Endothelial cell of umbilical vein (primary cell): ENCODE measurements at regions not wholly inside any gene's neighbourhood (a gene's known extent, or its start where the extent isn't known, plus 50 kb on each side); places are given as distances from the start of the nearest gene placed in this dataset.

ENCODE experiments used
- BruUV-seq: library from RNA; stranded (reverse); fragments of 400-500 nt; replicated peaks from 2 replicates; lab custom pipeline; 2021; lab: Mats Ljungman, UMichigan
- CTCF ChIA-PET: fragments of 300-600, 350-600 bp; sonication (Branson Sonifier 250); formaldehyde crosslinking; loops from one replicate; lab custom pipeline; 2021; ENCODE audit warnings: antibody characterized with exemption, inconsistent platforms; lab: Charles Lee
- POLR2A ChIA-PET: fragments of 300-600, 350-600 bp; sonication (Branson Sonifier 250); formaldehyde crosslinking; loops from one replicate; lab custom pipeline; 2021; ENCODE audit warnings: antibody characterized with exemption, inconsistent platforms; lab: Charles Lee
- DNase-seq: peaks from one replicate; pipeline ENCODE4 v3.0.0-alpha.2; 2011; ENCODE audit warnings: low read depth, low spot score
- FAIRE-seq: peaks from 2 replicates; lab custom pipeline; 2011; peaks lifted over from hg19 to GRCh38; lab: Jason Lieb, UNC
- H2AFZ ChIP-seq: 2 replicates; pipeline ENCODE4 v1.6.0; 2012; ENCODE audit warnings: low read depth, low read length, control low read depth, inconsistent platforms
- H3K27ac ChIP-seq: 2 replicates; pipeline ENCODE4 v1.5.1; 2011; ENCODE audit warnings: low read depth, mild to moderate bottlenecking, control low read depth, low read length, moderate library complexity; ENCODE audit not compliant: insufficient read depth
- H3K27me3 ChIP-seq, 2 experiments: 2 replicates each; pipeline versions ENCODE4 v1.6.0 to v1.6.1; 2011; ENCODE audit warnings: low read length in 2 of 2, mixed read lengths in 1 of 2; ENCODE audit not compliant: control insufficient read depth in 2 of 2, insufficient read depth in 2 of 2
- H3K36me3 ChIP-seq, 2 experiments: 2 replicates in 1 of 2; 3 replicates in 1 of 2; pipeline ENCODE4 v1.5.1; 2011; ENCODE audit warnings: low read length in 2 of 2, mild to moderate bottlenecking in 1 of 2, moderate library complexity in 1 of 2; ENCODE audit not compliant: control insufficient read depth in 2 of 2, insufficient read depth in 2 of 2; ENCODE audit errors: extremely low read depth in 1 of 2
- H3K4me1 ChIP-seq: 3 replicates; pipeline ENCODE4 v1.5.1; 2011; ENCODE audit warnings: mild to moderate bottlenecking, low read length; ENCODE audit not compliant: control insufficient read depth, insufficient read depth; ENCODE audit errors: extremely low read depth
- H3K4me2 ChIP-seq: 2 replicates; pipeline ENCODE4 v1.6.1; 2011; ENCODE audit warnings: low read length, control low read depth, mixed read lengths; ENCODE audit not compliant: insufficient read depth
- H3K4me3 ChIP-seq, 3 experiments: fragments of 200-600 bp in 1 of 3; sonication (generic), shearing (Covaris generic) in 1 of 3; replicated peaks in 1 of 3; 2 replicates each; pipeline ENCODE4 v1.5.1; 2011 to 2016; ENCODE audit warnings: control low read depth in 3 of 3, low read length in 3 of 3, mild to moderate bottlenecking in 2 of 3, inconsistent platforms in 1 of 3, low read depth in 1 of 3, moderate library complexity in 1 of 3; ENCODE audit not compliant: insufficient read depth in 1 of 3
- H3K79me2 ChIP-seq: 2 replicates; pipeline ENCODE4 v1.6.0; 2012; ENCODE audit warnings: low read length, inconsistent platforms; ENCODE audit not compliant: control insufficient read depth, insufficient read depth
- H3K9ac ChIP-seq: replicated peaks from 2 replicates; pipeline ENCODE3; 2011; ENCODE audit warnings: low read length, control low read depth; ENCODE audit not compliant: insufficient read depth; ENCODE audit errors: extremely low read depth
- H3K9me1 ChIP-seq: replicated peaks from 3 replicates; pipeline ENCODE4 v1.6.0; 2011; ENCODE audit warnings: mild to moderate bottlenecking, low read length; ENCODE audit not compliant: control insufficient read depth, insufficient read depth; ENCODE audit errors: extremely low read depth
- H3K9me3 ChIP-seq: replicated peaks from 2 replicates; pipeline ENCODE4 v1.5.1; 2012; ENCODE audit warnings: low read length, inconsistent platforms; ENCODE audit not compliant: control insufficient read depth, insufficient read depth
- H4K20me1 ChIP-seq: replicated peaks from 2 replicates; pipeline ENCODE3; 2011; ENCODE audit warnings: mild to moderate bottlenecking, low read length; ENCODE audit not compliant: control insufficient read depth, insufficient read depth; ENCODE audit errors: extremely low read depth
- EZH2 ChIP-seq: IDR thresholded peaks from 2 replicates; pipeline ENCODE4 v1.6.1; 2012; ENCODE audit warnings: borderline replicate concordance, low read depth, mild to moderate bottlenecking, moderate library complexity, low read length, inconsistent platforms; ENCODE audit not compliant: severe bottlenecking
- FOS ChIP-seq: IDR thresholded peaks from 2 replicates; pipeline ENCODE4 v1.6.1; 2011; ENCODE audit warnings: mild to moderate bottlenecking, low read length, moderate library complexity, borderline replicate concordance; ENCODE audit not compliant: insufficient read depth
- GATA2 ChIP-seq: IDR thresholded peaks from 2 replicates; pipeline ENCODE4 v1.7.0; 2011; ENCODE audit warnings: low read depth, mild to moderate bottlenecking, moderate library complexity, mixed read lengths, low read length; ENCODE audit not compliant: insufficient read length, insufficient read depth
- JUN ChIP-seq: IDR thresholded peaks from 2 replicates; pipeline ENCODE4 v1.6.1; 2011; ENCODE audit warnings: borderline replicate concordance, low read depth; ENCODE audit not compliant: insufficient read length, insufficient read depth
- MYC ChIP-seq: IDR thresholded peaks from one replicate; pipeline ENCODE4 v1.6.1; 2011; ENCODE audit warnings: mild to moderate bottlenecking, low read depth, low read length
- POLR2A ChIP-seq: IDR thresholded peaks from 2 replicates; pipeline ENCODE4 v1.6.1; 2012; ENCODE audit warnings: low read depth, mild to moderate bottlenecking, control low read depth, low read length
- POLR2AphosphoS5 ChIP-seq: IDR thresholded peaks from 2 replicates; pipeline ENCODE4 v1.6.1; 2012; ENCODE audit warnings: low read depth, mild to moderate bottlenecking, control low read depth, low read length, moderate library complexity; ENCODE audit not compliant: insufficient read depth
- dilution Hi-C: fragments of 300-500 bp; cut with MboI; formaldehyde crosslinking; loops from one replicate; pipeline ENCODE4 v1.15.0; 2019; ENCODE audit warnings: low sequenced_read_pairs; ENCODE audit not compliant: extremely low pct_ligation_motif_present
- intact Hi-C: fragments of 100-400 bp; cut with micrococcal nuclease; formaldehyde crosslinking; loops from one replicate; pipeline ENCODE4 v1.10.0; 2022
- TF ChIP-seq, protein P1 (sequence below), 2 donors: IDR thresholded peaks; 1 replicate in 1 of 2; 2 replicates in 1 of 2; pipeline ENCODE4 v1.5.1; 2011; ENCODE audit warnings: low read length in 2 of 2, mild to moderate bottlenecking in 2 of 2, moderate library complexity in 2 of 2, control low read depth in 1 of 2, inconsistent platforms in 1 of 2, low read depth in 1 of 2; ENCODE audit not compliant: insufficient read depth in 1 of 2; ENCODE audit errors: extremely low read depth in 1 of 2

DNA sequence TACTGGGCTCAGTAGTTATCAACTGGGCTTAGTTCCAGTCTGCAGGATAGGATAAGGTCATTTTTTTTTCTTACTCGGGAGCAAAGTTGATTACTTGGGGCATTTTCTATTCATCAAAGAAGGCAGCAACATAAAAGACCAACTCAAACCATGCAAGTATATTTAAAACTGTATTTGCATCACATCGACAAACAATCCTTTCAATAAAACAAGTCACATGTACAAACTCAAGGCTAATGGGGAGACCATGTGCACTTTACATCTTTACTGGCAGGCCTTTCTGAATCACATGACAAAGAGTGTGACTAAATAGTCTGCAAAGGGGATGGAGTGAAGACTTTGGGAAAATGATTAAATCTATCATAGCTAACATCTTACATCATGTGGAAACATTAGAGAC lies 610.4 kb upstream of the BOD1L1 start:
- Histone ChIP-seq H3K36me3 (no peaks in the 10 kb centered on the region), H3K9ac (no peak overlapping the region), H3K9me1 (no peaks in the 10 kb centered on the region), H3K27ac (no peak overlapping the region), H2AFZ (no peak overlapping the region), H4K20me1 (no peaks in the 10 kb centered on the region), H3K9me3 (no peaks in the 10 kb centered on the region), H3K4me3 (no peak overlapping the region), H3K27me3 (no peaks in the 10 kb centered on the region), H3K4me2 (no peak overlapping the region), H3K4me1 (no peaks in the 10 kb centered on the region), H3K79me2 (no peaks in the 10 kb centered on the region)
- no TSS peak for BruUV-seq
- intact Hi-C loops (no loop called here), dilution Hi-C loops (no loop called here)
- DNase-seq = no peak
- TF ChIP-seq JUN = no peak
- TF ChIP-seq FOS = no peak
- TF ChIP-seq POLR2AphosphoS5 = no peak
- TF ChIP-seq, protein P1, sequence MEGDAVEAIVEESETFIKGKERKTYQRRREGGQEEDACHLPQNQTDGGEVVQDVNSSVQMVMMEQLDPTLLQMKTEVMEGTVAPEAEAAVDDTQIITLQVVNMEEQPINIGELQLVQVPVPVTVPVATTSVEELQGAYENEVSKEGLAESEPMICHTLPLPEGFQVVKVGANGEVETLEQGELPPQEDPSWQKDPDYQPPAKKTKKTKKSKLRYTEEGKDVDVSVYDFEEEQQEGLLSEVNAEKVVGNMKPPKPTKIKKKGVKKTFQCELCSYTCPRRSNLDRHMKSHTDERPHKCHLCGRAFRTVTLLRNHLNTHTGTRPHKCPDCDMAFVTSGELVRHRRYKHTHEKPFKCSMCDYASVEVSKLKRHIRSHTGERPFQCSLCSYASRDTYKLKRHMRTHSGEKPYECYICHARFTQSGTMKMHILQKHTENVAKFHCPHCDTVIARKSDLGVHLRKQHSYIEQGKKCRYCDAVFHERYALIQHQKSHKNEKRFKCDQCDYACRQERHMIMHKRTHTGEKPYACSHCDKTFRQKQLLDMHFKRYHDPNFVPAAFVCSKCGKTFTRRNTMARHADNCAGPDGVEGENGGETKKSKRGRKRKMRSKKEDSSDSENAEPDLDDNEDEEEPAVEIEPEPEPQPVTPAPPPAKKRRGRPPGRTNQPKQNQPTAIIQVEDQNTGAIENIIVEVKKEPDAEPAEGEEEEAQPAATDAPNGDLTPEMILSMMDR (IDR thresholded peaks at IDR 0.05; ENCODE audit: extremely low read depth in 1 of 2, insufficient read depth in 1 of 2, low read depth in 1 of 2, low read length in 2 of 2) = no peak
- TF ChIP-seq EZH2 = no peak
- no peak for TF ChIP-seq GATA2
- TF ChIP-seq MYC = no peak
- no peak for TF ChIP-seq POLR2A
- CTCF ChIA-PET = no interaction called here
- FAIRE-seq = no peak
- POLR2A ChIA-PET = no interaction called here
